ENCODE measurements at regions not wholly inside any gene's neighbourhood (a gene's known extent, or its start where the extent isn't known, plus 50 kb on each side); places are given as distances from the start of the nearest gene placed in this dataset.

DNA sequence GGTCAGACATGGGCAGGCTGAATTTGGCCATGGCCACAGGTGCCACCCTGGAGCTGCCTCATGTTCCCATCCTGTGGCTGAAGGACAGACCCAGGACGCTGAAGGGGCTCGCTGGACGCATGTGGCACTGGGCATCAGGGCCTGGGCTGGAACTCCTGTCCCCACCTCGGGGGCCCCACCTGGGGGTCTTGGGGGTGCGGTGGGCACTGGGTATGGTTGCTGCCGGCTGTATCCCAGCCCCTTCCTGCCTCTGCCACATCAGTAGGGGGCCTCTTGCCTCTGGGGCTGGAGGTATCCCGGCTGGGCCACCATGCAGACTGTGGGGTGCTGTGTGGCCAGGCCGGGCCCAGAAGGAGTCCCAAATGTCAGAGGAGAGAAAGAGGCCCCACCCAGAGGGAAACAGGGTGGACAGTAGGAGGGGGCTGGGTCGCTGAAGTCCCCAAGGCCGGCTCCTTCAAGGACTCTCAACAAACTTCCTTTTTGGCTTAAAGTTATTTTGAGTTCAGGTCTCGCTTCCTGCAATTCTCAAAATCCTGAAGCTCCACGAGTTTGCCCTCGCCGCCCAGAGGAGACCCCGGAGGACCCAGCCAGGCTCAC lies 78.7 kb downstream of the SIK1 start:
- H3K9me3 Mint-ChIP-seq (ENCODE audit: unreplicated experiment) = no peaks in the 10 kb centered on the region
- TF ChIP-seq, protein P1, sequence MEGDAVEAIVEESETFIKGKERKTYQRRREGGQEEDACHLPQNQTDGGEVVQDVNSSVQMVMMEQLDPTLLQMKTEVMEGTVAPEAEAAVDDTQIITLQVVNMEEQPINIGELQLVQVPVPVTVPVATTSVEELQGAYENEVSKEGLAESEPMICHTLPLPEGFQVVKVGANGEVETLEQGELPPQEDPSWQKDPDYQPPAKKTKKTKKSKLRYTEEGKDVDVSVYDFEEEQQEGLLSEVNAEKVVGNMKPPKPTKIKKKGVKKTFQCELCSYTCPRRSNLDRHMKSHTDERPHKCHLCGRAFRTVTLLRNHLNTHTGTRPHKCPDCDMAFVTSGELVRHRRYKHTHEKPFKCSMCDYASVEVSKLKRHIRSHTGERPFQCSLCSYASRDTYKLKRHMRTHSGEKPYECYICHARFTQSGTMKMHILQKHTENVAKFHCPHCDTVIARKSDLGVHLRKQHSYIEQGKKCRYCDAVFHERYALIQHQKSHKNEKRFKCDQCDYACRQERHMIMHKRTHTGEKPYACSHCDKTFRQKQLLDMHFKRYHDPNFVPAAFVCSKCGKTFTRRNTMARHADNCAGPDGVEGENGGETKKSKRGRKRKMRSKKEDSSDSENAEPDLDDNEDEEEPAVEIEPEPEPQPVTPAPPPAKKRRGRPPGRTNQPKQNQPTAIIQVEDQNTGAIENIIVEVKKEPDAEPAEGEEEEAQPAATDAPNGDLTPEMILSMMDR (IDR thresholded peaks at IDR 0.05; ENCODE audit: unreplicated experiment) = no peak
- peaks cover 10% of the 10 kb centered on the region for H3K4me1 Mint-ChIP-seq (ENCODE audit: unreplicated experiment)
- H3K27me3 Mint-ChIP-seq (ENCODE audit: unreplicated experiment) = peaks cover 4% of the 10 kb centered on the region
- H3K4me3 Mint-ChIP-seq (ENCODE audit: unreplicated experiment) = no peak overlapping the region
- H3K27ac Mint-ChIP-seq (ENCODE audit: unreplicated experiment) = no peak overlapping the region
- no peaks in the 10 kb centered on the region for H3K36me3 Mint-ChIP-seq (ENCODE audit: low read depth, unreplicated experiment)
- no peak for DNase-seq (ENCODE audit: low spot score)

DNA sequence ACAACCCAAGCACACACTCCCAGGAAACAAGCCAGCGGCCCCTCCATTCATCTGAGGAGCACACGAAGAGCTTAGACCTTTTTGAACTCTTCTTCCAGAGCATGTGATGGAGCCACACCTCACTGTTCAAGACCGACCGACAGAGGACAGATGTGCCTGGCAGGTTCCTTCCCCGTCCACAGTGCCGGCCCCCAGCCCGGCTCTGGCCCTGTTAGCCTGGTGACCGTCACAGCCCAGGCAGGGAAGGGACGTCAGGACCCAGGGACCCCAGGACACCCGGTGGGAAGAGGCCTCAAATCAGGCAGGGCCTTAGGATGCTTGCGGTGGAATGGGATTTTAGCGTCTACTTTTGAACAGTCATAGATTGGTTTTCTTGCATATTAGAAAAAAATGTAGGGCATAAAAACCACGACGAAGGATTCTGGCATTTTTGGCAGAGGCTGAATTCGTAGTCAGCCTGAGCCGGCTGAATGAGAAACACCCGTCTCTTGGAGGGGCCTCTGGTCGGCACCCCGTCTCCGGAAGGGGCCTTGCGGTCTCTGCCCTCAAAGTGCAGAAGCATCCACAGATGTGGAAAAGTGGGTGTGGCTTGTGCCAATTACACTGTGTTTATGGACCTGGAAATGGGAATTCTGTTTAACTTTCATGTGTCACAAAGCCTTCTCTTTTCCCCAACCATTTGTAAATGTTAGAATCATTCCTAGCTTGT lies 79.3 kb downstream of the SIK1 start:
- Mint-ChIP-seq H3K4me3 (ENCODE audit: unreplicated experiment) (no peak overlapping the region), H3K27me3 (ENCODE audit: unreplicated experiment) (peaks cover 4% of the 10 kb centered on the region), H3K4me1 (ENCODE audit: unreplicated experiment) (peaks cover 10% of the 10 kb centered on the region), H3K27ac (ENCODE audit: unreplicated experiment) (no peak overlapping the region), H3K9me3 (ENCODE audit: unreplicated experiment) (no peaks in the 10 kb centered on the region), H3K36me3 (ENCODE audit: low read depth, unreplicated experiment) (no peaks in the 10 kb centered on the region)
- TF ChIP-seq, protein P1 (IDR thresholded peaks at IDR 0.05; ENCODE audit: unreplicated experiment) = no peak
- DNase-seq (ENCODE audit: low spot score) = no peak

DNA sequence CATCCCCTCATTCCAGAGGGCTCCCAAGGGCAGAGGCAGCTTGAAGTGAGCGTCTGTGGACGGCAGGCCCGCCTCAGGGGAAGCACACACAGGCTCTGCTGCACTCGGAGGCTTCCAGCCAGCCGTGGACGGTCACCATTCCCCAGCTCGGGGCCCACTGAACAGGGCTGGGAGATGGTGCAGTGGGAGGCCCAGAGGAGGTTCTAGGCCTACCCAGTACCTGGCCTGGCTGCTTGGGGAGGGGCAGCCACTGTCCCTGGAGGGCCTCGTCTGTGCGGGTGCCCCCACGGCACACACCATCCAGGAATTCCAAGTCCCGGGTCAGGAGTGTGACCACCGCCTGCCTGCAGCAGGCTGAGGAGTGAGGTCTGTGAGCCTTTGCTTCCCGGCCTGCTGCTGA lies 80.4 kb downstream of the SIK1 start:
- Mint-ChIP-seq H3K9me3 (ENCODE audit: unreplicated experiment) (no peaks in the 10 kb centered on the region), H3K36me3 (ENCODE audit: low read depth, unreplicated experiment) (no peaks in the 10 kb centered on the region), H3K27me3 (ENCODE audit: unreplicated experiment) (peaks cover 7% of the 10 kb centered on the region), H3K4me3 (ENCODE audit: unreplicated experiment) (no peak overlapping the region), H3K4me1 (ENCODE audit: unreplicated experiment) (peaks cover 10% of the 10 kb centered on the region), H3K27ac (ENCODE audit: unreplicated experiment) (no peak overlapping the region)
- DNase-seq (ENCODE audit: low spot score) = no peak
- TF ChIP-seq, protein P1 (IDR thresholded peaks at IDR 0.05; ENCODE audit: unreplicated experiment) = no peak

DNA sequence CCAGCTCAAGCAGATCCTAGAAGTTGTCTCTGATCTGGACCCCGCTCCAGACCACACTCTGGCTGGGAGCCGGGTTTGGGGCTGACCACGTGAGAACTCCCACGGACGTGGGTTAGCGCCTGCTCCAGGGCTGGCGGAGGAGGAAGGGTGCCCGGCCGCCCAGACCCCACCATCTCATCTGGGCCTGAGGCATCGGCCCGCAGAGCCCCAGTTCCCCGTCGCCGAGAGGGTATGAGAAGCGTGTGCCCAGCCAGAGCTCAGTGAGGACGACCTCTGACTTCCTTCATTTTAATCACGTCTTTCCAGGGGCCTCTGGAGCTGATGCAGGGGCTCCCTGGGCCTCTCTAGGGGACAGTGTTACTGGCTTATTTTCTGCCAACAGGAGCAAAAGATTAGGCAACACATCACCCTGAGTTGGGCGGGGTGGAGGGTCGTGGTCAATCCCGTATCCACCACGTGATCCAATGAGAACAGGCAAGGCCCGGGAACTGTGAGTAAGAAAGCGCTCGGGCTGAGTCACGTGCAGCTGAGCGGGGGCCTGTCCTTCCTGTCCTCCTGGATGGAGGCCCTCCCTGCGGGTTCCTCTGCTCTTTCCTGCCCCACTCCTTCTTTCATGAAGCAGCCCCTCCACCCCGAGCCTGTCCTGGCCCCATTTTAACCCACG lies 81.1 kb downstream of the SIK1 start:
- Mint-ChIP-seq H3K36me3 (ENCODE audit: low read depth, unreplicated experiment) (no peaks in the 10 kb centered on the region), H3K4me3 (ENCODE audit: unreplicated experiment) (no peak overlapping the region), H3K9me3 (ENCODE audit: unreplicated experiment) (no peaks in the 10 kb centered on the region), H3K4me1 (ENCODE audit: unreplicated experiment) (peaks cover 10% of the 10 kb centered on the region), H3K27me3 (ENCODE audit: unreplicated experiment) (peaks cover 6% of the 10 kb centered on the region), H3K27ac (ENCODE audit: unreplicated experiment) (no peak overlapping the region)
- DNase-seq (ENCODE audit: low spot score) = no peak
- TF ChIP-seq, protein P1 (IDR thresholded peaks at IDR 0.05; ENCODE audit: unreplicated experiment) = no peak
